ENCODE measurements at regions not wholly inside any gene's neighbourhood (a gene's known extent, or its start where the extent isn't known, plus 50 kb on each side); places are given as distances from the start of the nearest gene placed in this dataset.

- Histone ChIP-seq H3K4me1 (ENCODE audit: insufficient read depth, low read length) (peaks cover 5% of the 10 kb centered on the region), H3K27me3 (ENCODE audit: insufficient read depth, low read length) (no peaks in the 10 kb centered on the region), H3K4me2 (ENCODE audit: low read length) (no peak overlapping the region), H3K9me3 (ENCODE audit: insufficient read depth, low read depth, low read length) (no peaks in the 10 kb centered on the region), H3K27ac (ENCODE audit: low read depth, low read length) (no peak overlapping the region), H3K9ac (ENCODE audit: low read length) (no peak overlapping the region), H3K4me3 (ENCODE audit: insufficient read depth, low read depth, low read length) (no peak overlapping the region), H2AFZ (ENCODE audit: low read depth, low read length) (no peak overlapping the region), H4K20me1 (ENCODE audit: insufficient read depth, low read length) (no peaks in the 10 kb centered on the region), H3K79me2 (ENCODE audit: insufficient read depth, low read length) (no peaks in the 10 kb centered on the region), H3K36me3 (ENCODE audit: insufficient read depth, low read length) (no peaks in the 10 kb centered on the region)
- DNase-seq (ENCODE audit: low read depth): no peak
- peaks cover 2% of the 10 kb centered on the region for H3K36me3 Mint-ChIP-seq (ENCODE audit: low read depth, unreplicated experiment)
- H3K27me3 Mint-ChIP-seq (ENCODE audit: low read depth, unreplicated experiment): no peaks in the 10 kb centered on the region
- no peaks in the 10 kb centered on the region for H3K4me1 Mint-ChIP-seq (ENCODE audit: low read depth, unreplicated experiment)
- no peak overlapping the region for H3K27ac Mint-ChIP-seq (ENCODE audit: unreplicated experiment)
- H3K4me3 Mint-ChIP-seq (ENCODE audit: unreplicated experiment): no peak overlapping the region
- no peak for FAIRE-seq
- no peak for TF ChIP-seq EZH2 (IDR thresholded peaks at IDR 0.05; ENCODE audit: insufficient read depth, low read length)
- no peak for TF ChIP-seq CTCF (IDR thresholded peaks at IDR 0.05; ENCODE audit: insufficient read depth, low read depth, low read length)
- peaks cover 7% of the 10 kb centered on the region for H3K9me3 Mint-ChIP-seq (ENCODE audit: unreplicated experiment)
These were observed 156.7 kb upstream of the BET1 start for GRCh38 chr7:94160719-94161435.

DNA sequence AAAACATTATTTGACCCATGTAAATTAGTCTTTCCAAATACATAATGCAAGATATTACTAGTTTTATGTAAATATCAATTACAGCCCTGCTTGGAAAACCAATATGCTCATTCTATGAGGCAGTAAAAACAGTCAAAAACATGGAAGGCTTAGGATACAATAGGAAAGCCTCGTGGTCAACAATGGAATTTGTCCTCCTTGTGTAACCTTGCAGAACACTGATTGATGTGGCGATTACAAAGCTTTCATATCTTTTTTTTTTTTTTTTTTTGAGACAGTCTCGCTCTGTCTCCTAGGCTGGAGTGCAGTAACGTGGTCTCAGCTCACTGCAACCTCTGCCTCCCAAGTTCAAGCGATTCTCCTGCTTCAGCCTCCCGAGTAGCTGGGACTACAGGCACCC is 157.3 kb upstream of the BET1 start:
- no peak overlapping the region for H3K27ac ChIP-seq (ENCODE audit: low read depth, low read length)
- no peaks in the 10 kb centered on the region for H3K9me3 ChIP-seq (ENCODE audit: insufficient read depth, low read depth, low read length)
- no peak overlapping the region for H2AFZ ChIP-seq (ENCODE audit: low read depth, low read length)
- no peak overlapping the region for H3K4me3 ChIP-seq (ENCODE audit: insufficient read depth, low read depth, low read length)
- peaks cover 2% of the 10 kb centered on the region for H3K36me3 Mint-ChIP-seq (ENCODE audit: low read depth, unreplicated experiment)
- TF ChIP-seq EZH2 (IDR thresholded peaks at IDR 0.05; ENCODE audit: insufficient read depth, low read length): no peak
- no peak for TF ChIP-seq CTCF (IDR thresholded peaks at IDR 0.05; ENCODE audit: insufficient read depth, low read depth, low read length)
- no peaks in the 10 kb centered on the region for H3K4me1 Mint-ChIP-seq (ENCODE audit: low read depth, unreplicated experiment)
- H3K9me3 Mint-ChIP-seq (ENCODE audit: unreplicated experiment): peaks cover 8% of the 10 kb centered on the region
- no peak overlapping the region for H3K4me2 ChIP-seq (ENCODE audit: low read length)
- H3K9ac ChIP-seq (ENCODE audit: low read length): no peak overlapping the region
- DNase-seq (ENCODE audit: low read depth) (no peak), FAIRE-seq (no peak)
- H3K4me3 Mint-ChIP-seq (ENCODE audit: unreplicated experiment): no peak overlapping the region
- H3K27ac Mint-ChIP-seq (ENCODE audit: unreplicated experiment): no peak overlapping the region
- H3K27me3 ChIP-seq (ENCODE audit: insufficient read depth, low read length): no peaks in the 10 kb centered on the region
- H3K27me3 Mint-ChIP-seq (ENCODE audit: low read depth, unreplicated experiment): no peaks in the 10 kb centered on the region
- no peaks in the 10 kb centered on the region for H3K36me3 ChIP-seq (ENCODE audit: insufficient read depth, low read length)
- peaks cover 5% of the 10 kb centered on the region for H3K4me1 ChIP-seq (ENCODE audit: insufficient read depth, low read length)
- no peaks in the 10 kb centered on the region for H3K79me2 ChIP-seq (ENCODE audit: insufficient read depth, low read length)
- H4K20me1 ChIP-seq (ENCODE audit: insufficient read depth, low read length): no peaks in the 10 kb centered on the region

DNA sequence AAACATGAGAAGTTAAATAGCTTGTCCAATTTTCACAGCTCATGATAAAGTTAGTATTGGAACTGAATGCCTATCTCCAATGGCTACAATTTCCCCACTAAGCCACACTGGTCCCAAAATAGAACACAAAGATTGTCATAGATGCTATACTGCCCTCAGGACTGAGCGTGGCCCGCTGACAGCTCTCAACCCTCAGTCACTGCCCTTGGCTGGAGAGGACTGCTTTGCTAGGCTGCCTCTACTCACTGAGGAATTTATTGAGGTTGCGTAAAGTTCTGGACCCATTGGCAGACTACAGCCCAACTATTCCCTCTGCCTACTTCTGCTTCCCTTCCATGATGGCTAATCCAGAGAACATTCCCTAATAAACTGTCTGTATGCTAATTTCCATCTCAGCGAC is 165.5 kb upstream of the BET1 start:
- no peak for FAIRE-seq
- no peak overlapping the region for H3K27ac Mint-ChIP-seq (ENCODE audit: unreplicated experiment)

More for the DNA sequence above, 165.5 kb upstream of the BET1 start:
- Mint-ChIP-seq H3K4me1 (ENCODE audit: low read depth, unreplicated experiment) (no peaks in the 10 kb centered on the region), H3K27me3 (ENCODE audit: low read depth, unreplicated experiment) (no peaks in the 10 kb centered on the region), H3K36me3 (ENCODE audit: low read depth, unreplicated experiment) (peaks cover 2% of the 10 kb centered on the region), H3K9me3 (ENCODE audit: unreplicated experiment) (peaks cover 5% of the 10 kb centered on the region), H3K4me3 (ENCODE audit: unreplicated experiment) (no peak overlapping the region)
- no peak overlapping the region for H3K9ac ChIP-seq (ENCODE audit: low read length)
- no peak overlapping the region for H3K4me3 ChIP-seq (ENCODE audit: insufficient read depth, low read depth, low read length)
- H3K36me3 ChIP-seq (ENCODE audit: insufficient read depth, low read length): no peaks in the 10 kb centered on the region
- H3K27me3 ChIP-seq (ENCODE audit: insufficient read depth, low read length): no peaks in the 10 kb centered on the region
- H3K27ac ChIP-seq (ENCODE audit: low read depth, low read length): no peak overlapping the region
- no peak overlapping the region for H2AFZ ChIP-seq (ENCODE audit: low read depth, low read length)
- DNase-seq (ENCODE audit: low read depth): no peak
- H3K79me2 ChIP-seq (ENCODE audit: insufficient read depth, low read length): no peaks in the 10 kb centered on the region
- H3K9me3 ChIP-seq (ENCODE audit: insufficient read depth, low read depth, low read length): no peaks in the 10 kb centered on the region
- H4K20me1 ChIP-seq (ENCODE audit: insufficient read depth, low read length): no peaks in the 10 kb centered on the region
- no peaks in the 10 kb centered on the region for H3K4me1 ChIP-seq (ENCODE audit: insufficient read depth, low read length)
- no peak overlapping the region for H3K4me2 ChIP-seq (ENCODE audit: low read length)
- TF ChIP-seq EZH2 (IDR thresholded peaks at IDR 0.05; ENCODE audit: insufficient read depth, low read length) (no peak), CTCF (IDR thresholded peaks at IDR 0.05; ENCODE audit: insufficient read depth, low read depth, low read length) (no peak)

Measured in astrocyte (in vitro differentiated cells and primary cell).